Hepatocyte (in vitro differentiated cells): ENCODE measurements at regions not wholly inside any gene's neighbourhood (a gene's known extent, or its start where the extent isn't known, plus 50 kb on each side); places are given as distances from the start of the nearest gene placed in this dataset.

Experiments
- DNase-seq: peaks from one replicate; pipeline ENCODE4 v3.0.0-alpha.2; 2016; ENCODE audit warnings: low spot score
- H2AFZ ChIP-seq: fragments of 200-600 bp; sonication (generic); 2 replicates; pipeline ENCODE4 v1.6.0; 2016; ENCODE audit warnings: antibody characterized with exemption, mild to moderate bottlenecking
- H3K27ac ChIP-seq: fragments of 200-600 bp; sonication (generic); 2 replicates; pipeline ENCODE4 v1.5.1; 2016; ENCODE audit warnings: mild to moderate bottlenecking
- H3K27me3 ChIP-seq: fragments of 200-600 bp; sonication (generic); 2 replicates; pipeline ENCODE4 v1.6.1; 2016
- H3K36me3 ChIP-seq: fragments of 200-600 bp; sonication (generic); replicated peaks from 2 replicates; pipeline ENCODE4 v1.5.1; 2016; ENCODE audit warnings: low read depth; ENCODE audit not compliant: insufficient read depth
- H3K4me1 ChIP-seq: fragments of 200-600 bp; sonication (generic); 2 replicates; pipeline ENCODE4 v1.5.1; 2016; ENCODE audit warnings: mild to moderate bottlenecking, moderate library complexity; ENCODE audit not compliant: insufficient read depth
- H3K4me2 ChIP-seq: fragments of 200-600 bp; sonication (generic); 2 replicates; pipeline ENCODE4 v1.6.0; 2016
- H3K4me3 ChIP-seq: fragments of 200-600 bp; sonication (generic); 2 replicates; pipeline ENCODE4 v1.5.1; 2016; ENCODE audit warnings: mild to moderate bottlenecking
- H3K79me2 ChIP-seq: fragments of 200-600 bp; sonication (generic); 2 replicates; pipeline ENCODE4 v1.6.0; 2017; ENCODE audit warnings: mild to moderate bottlenecking
- H3K9me2 ChIP-seq: fragments of 200-600 bp; sonication (generic); replicated peaks from 2 replicates; pipeline ENCODE4 v1.6.0; 2017; ENCODE audit warnings: mild to moderate bottlenecking; ENCODE audit not compliant: insufficient read depth
- H3K9me3 ChIP-seq: fragments of 200-600 bp; sonication (generic); 2 replicates; pipeline ENCODE4 v1.5.1; 2016; ENCODE audit warnings: low read depth, mild to moderate bottlenecking
- H4K20me1 ChIP-seq: fragments of 200-600 bp; sonication (generic); 2 replicates; pipeline ENCODE4 v1.6.0; 2016; ENCODE audit warnings: mild to moderate bottlenecking; ENCODE audit not compliant: insufficient read depth, poor library complexity, severe bottlenecking
- EZH2 ChIP-seq: fragments of 200-600 bp; sonication (generic); IDR thresholded peaks from 2 replicates; pipeline ENCODE4 v1.6.1; 2016; ENCODE audit warnings: antibody characterized with exemption, mild to moderate bottlenecking, borderline replicate concordance
- EZH2phosphoT487 ChIP-seq: fragments of 200-600 bp; sonication (generic); IDR thresholded peaks from one replicate; pipeline ENCODE4 v1.6.1; 2018; ENCODE audit warnings: antibody characterized with exemption, mild to moderate bottlenecking, low read depth, moderate library complexity; ENCODE audit not compliant: unreplicated experiment, severe bottlenecking
- WGBS: methylation state at CpG from one replicate; pipeline ENCODE4 v1.1.6; 2016; ENCODE audit warnings: low lambda C conversion rate; ENCODE audit errors: missing lambda C conversion rate; 5-methylcytosine and 5-hydroxymethylcytosine counted together
- TF ChIP-seq, protein P1 (sequence below): fragments of 200-600 bp; sonication (generic); IDR thresholded peaks from 2 replicates; pipeline ENCODE4 v1.5.1; 2016; ENCODE audit warnings: antibody characterized with exemption, mild to moderate bottlenecking; ENCODE audit not compliant: poor library complexity

DNA sequence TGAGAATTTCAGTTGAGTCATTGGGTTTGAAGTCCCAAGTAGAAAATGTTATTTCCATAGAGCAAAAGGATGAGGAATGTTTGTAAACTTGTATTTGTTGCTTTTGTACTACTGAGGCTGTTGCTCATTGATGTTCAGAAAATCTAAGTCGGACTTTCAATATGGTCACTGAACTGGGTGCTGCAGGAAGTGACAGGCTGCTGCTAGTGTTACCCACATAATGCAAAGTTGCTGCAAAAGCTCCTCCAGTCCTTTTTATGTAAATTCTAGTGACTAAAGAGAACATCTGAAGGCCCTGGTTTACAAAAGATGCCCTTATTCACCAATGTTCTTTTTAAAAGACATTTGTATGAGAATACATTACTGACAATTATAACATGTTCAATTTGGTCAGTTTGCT lies 131.1 kb upstream of the FAM98A start:
- TF ChIP-seq EZH2 (no peak), EZH2phosphoT487 (no peak)
- TF ChIP-seq, protein P1, sequence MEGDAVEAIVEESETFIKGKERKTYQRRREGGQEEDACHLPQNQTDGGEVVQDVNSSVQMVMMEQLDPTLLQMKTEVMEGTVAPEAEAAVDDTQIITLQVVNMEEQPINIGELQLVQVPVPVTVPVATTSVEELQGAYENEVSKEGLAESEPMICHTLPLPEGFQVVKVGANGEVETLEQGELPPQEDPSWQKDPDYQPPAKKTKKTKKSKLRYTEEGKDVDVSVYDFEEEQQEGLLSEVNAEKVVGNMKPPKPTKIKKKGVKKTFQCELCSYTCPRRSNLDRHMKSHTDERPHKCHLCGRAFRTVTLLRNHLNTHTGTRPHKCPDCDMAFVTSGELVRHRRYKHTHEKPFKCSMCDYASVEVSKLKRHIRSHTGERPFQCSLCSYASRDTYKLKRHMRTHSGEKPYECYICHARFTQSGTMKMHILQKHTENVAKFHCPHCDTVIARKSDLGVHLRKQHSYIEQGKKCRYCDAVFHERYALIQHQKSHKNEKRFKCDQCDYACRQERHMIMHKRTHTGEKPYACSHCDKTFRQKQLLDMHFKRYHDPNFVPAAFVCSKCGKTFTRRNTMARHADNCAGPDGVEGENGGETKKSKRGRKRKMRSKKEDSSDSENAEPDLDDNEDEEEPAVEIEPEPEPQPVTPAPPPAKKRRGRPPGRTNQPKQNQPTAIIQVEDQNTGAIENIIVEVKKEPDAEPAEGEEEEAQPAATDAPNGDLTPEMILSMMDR = no peak
- H3K27ac ChIP-seq = no peak overlapping the region
- H3K79me2 ChIP-seq = no peaks in the 10 kb centered on the region
- no peaks in the 10 kb centered on the region for H3K36me3 ChIP-seq
- no peaks in the 10 kb centered on the region for H3K9me3 ChIP-seq
- H3K4me1 ChIP-seq = no peaks in the 10 kb centered on the region
- H3K9me2 ChIP-seq = no peaks in the 10 kb centered on the region
- H4K20me1 ChIP-seq = no peaks in the 10 kb centered on the region
- no peak for DNase-seq
- no peak overlapping the region for H3K4me3 ChIP-seq
- H2AFZ ChIP-seq = no peak overlapping the region
- no peak overlapping the region for H3K4me2 ChIP-seq
- 97% methylated on average over 1 of the region's 1 CpG for WGBS
- H3K27me3 ChIP-seq = no peaks in the 10 kb centered on the region

- H2AFZ ChIP-seq = no peak overlapping the region
- H4K20me1 ChIP-seq = no peaks in the 10 kb centered on the region
- no peak overlapping the region for H3K4me2 ChIP-seq
- 100% methylated on average over 1 of the region's 1 CpG for WGBS
- TF ChIP-seq, protein P1 = no peak
- no peak for TF ChIP-seq EZH2phosphoT487
- no peak for DNase-seq
- no peaks in the 10 kb centered on the region for H3K79me2 ChIP-seq
- H3K36me3 ChIP-seq = no peaks in the 10 kb centered on the region
- H3K4me1 ChIP-seq = no peaks in the 10 kb centered on the region
- no peak overlapping the region for H3K27ac ChIP-seq
- no peaks in the 10 kb centered on the region for H3K9me2 ChIP-seq
- H3K9me3 ChIP-seq = no peaks in the 10 kb centered on the region
- H3K27me3 ChIP-seq = no peaks in the 10 kb centered on the region
- H3K4me3 ChIP-seq = no peak overlapping the region
These were observed 130.3 kb upstream of the FAM98A start for GRCh38 chr2:33729353-33729752.

GRCh38 chr2:33728106-33728505 lies 129.0 kb upstream of the FAM98A start:
- Histone ChIP-seq H3K9me3 (no peaks in the 10 kb centered on the region), H3K4me1 (no peaks in the 10 kb centered on the region), H4K20me1 (no peaks in the 10 kb centered on the region), H3K4me2 (no peak overlapping the region), H2AFZ (no peak overlapping the region), H3K36me3 (no peaks in the 10 kb centered on the region), H3K9me2 (no peaks in the 10 kb centered on the region), H3K4me3 (no peak overlapping the region), H3K27me3 (no peaks in the 10 kb centered on the region), H3K79me2 (no peaks in the 10 kb centered on the region), H3K27ac (no peak overlapping the region)
- WGBS = 95% methylated on average over 14 of the region's 14 CpGs
- DNase-seq = no peak
- TF ChIP-seq, protein P1 = no peak
- no peak for TF ChIP-seq EZH2
- TF ChIP-seq EZH2phosphoT487 = no peak

- WGBS = 97% methylated on average over 38 of the region's 41 CpGs
- no peak overlapping the region for H2AFZ ChIP-seq
- no peak for DNase-seq
- no peaks in the 10 kb centered on the region for H3K27me3 ChIP-seq
- H3K4me2 ChIP-seq = no peak overlapping the region
- H3K79me2 ChIP-seq = no peaks in the 10 kb centered on the region
- no peaks in the 10 kb centered on the region for H3K36me3 ChIP-seq
- H4K20me1 ChIP-seq = no peaks in the 10 kb centered on the region
- no peaks in the 10 kb centered on the region for H3K9me3 ChIP-seq
- no peaks in the 10 kb centered on the region for H3K4me1 ChIP-seq
- H3K27ac ChIP-seq = no peak overlapping the region
- no peaks in the 10 kb centered on the region for H3K9me2 ChIP-seq
- TF ChIP-seq EZH2 = no peak
- TF ChIP-seq, protein P1 = no peak
- no peak overlapping the region for H3K4me3 ChIP-seq
These were observed 128.4 kb upstream of the FAM98A start for GRCh38 chr2:33727361-33728032.
